Liver (tissue), 8 donors: ENCODE measurements at regions not wholly inside any gene's neighbourhood (a gene's known extent, or its start where the extent isn't known, plus 50 kb on each side); places are given as distances from the start of the nearest gene placed in this dataset.

Experiments
- DNase-seq: peaks from one replicate; pipeline ENCODE4 v3.0.0-alpha.2; 2017; ENCODE audit warnings: low spot score
- H3K27ac ChIP-seq, 2 donors: one replicate each; pipeline ENCODE4 v1.7.0; 2013; ENCODE audit warnings: inconsistent platforms in 2 of 2, low read length in 2 of 2, control low read depth in 1 of 2, low read depth in 1 of 2, mild to moderate bottlenecking in 1 of 2
- H3K27me3 ChIP-seq, 4 donors: one replicate each; pipeline versions ENCODE4 v1.6.1 to v1.7.0; 2013; ENCODE audit warnings: low read length in 3 of 4, inconsistent platforms in 1 of 4, mild to moderate bottlenecking in 1 of 4, moderate library complexity in 1 of 4; ENCODE audit not compliant: control insufficient read depth in 4 of 4, insufficient read depth in 4 of 4
- H3K36me3 ChIP-seq, 4 donors: one replicate each; pipeline versions ENCODE4 v1.6.1 to v1.7.0; 2013; ENCODE audit warnings: low read length in 3 of 4, mild to moderate bottlenecking in 3 of 4, low read depth in 1 of 4, moderate library complexity in 1 of 4; ENCODE audit not compliant: control insufficient read depth in 4 of 4, insufficient read depth in 3 of 4
- H3K4me1 ChIP-seq, 4 donors: one replicate each; pipeline versions ENCODE4 v1.6.1 to v1.7.0; 2013; ENCODE audit warnings: low read length in 3 of 4, mild to moderate bottlenecking in 3 of 4, moderate library complexity in 1 of 4; ENCODE audit not compliant: control insufficient read depth in 4 of 4, insufficient read depth in 4 of 4
- H3K4me3 ChIP-seq, 3 donors: one replicate each; pipeline versions ENCODE4 v1.6.1 to v1.7.0; 2013; ENCODE audit warnings: low read length in 3 of 3, control low read depth in 1 of 3, low read depth in 1 of 3, mild to moderate bottlenecking in 1 of 3
- H3K9ac ChIP-seq, 2 donors: one replicate each; pipeline ENCODE4 v1.7.0; 2013; ENCODE audit warnings: low read length in 2 of 2, mild to moderate bottlenecking in 2 of 2, moderate library complexity in 2 of 2, control low read depth in 1 of 2, low read depth in 1 of 2
- H3K9me3 ChIP-seq, 4 donors: one replicate each; pipeline versions ENCODE4 v1.6.1 to v1.7.0; 2013; ENCODE audit warnings: low read length in 3 of 4; ENCODE audit not compliant: control insufficient read depth in 4 of 4
- EGR1 ChIP-seq, 2 donors: IDR thresholded peaks; 2 replicates each; pipeline ENCODE4 v1.6.1; 2016 to 2018; ENCODE audit warnings: antibody characterized with exemption in 2 of 2, low read depth in 2 of 2
- FOXA1 ChIP-seq: IDR thresholded peaks from 2 replicates; pipeline ENCODE4 v1.6.1; 2016; ENCODE audit warnings: antibody characterized with exemption
- FOXA2 ChIP-seq: IDR thresholded peaks from 2 replicates; pipeline ENCODE4 v1.6.1; 2016; ENCODE audit warnings: antibody characterized with exemption
- GABPA ChIP-seq, 2 donors: IDR thresholded peaks in 1 of 2; conservative IDR thresholded peaks in 1 of 2; 2 replicates each; pipeline ENCODE4 v1.6.1; 2016; ENCODE audit warnings: antibody characterized with exemption in 2 of 2, mild to moderate bottlenecking in 1 of 2, moderate library complexity in 1 of 2
- HNF4A ChIP-seq, 2 donors: conservative IDR thresholded peaks; 2 replicates each; pipeline ENCODE4 v1.6.1; 2016; ENCODE audit warnings: antibody characterized with exemption in 2 of 2, mild to moderate bottlenecking in 2 of 2
- HNF4G ChIP-seq: IDR thresholded peaks from 2 replicates; pipeline ENCODE4 v1.6.1; 2016; ENCODE audit warnings: antibody characterized with exemption
- JUND ChIP-seq, 2 donors: IDR thresholded peaks; 2 replicates each; pipeline ENCODE4 v1.6.1; 2016; ENCODE audit warnings: antibody characterized with exemption in 2 of 2
- NR2F2 ChIP-seq: IDR thresholded peaks from 2 replicates; pipeline ENCODE4 v1.6.1; 2016; ENCODE audit warnings: antibody characterized with exemption
- RAD21 ChIP-seq, 2 donors: IDR thresholded peaks; 2 replicates each; pipeline ENCODE4 v1.6.1; 2016; ENCODE audit warnings: antibody characterized with exemption in 2 of 2, mild to moderate bottlenecking in 2 of 2
- RXRA ChIP-seq, 2 donors: IDR thresholded peaks; 2 replicates each; pipeline ENCODE4 v1.6.1; 2017 to 2018; ENCODE audit warnings: antibody characterized with exemption in 2 of 2, mild to moderate bottlenecking in 1 of 2
- SP1 ChIP-seq: IDR thresholded peaks from 2 replicates; pipeline ENCODE4 v1.6.1; 2018; ENCODE audit warnings: antibody characterized with exemption, mild to moderate bottlenecking
- TAF1 ChIP-seq: conservative IDR thresholded peaks from 2 replicates; pipeline ENCODE4 v1.6.1; 2016; ENCODE audit warnings: antibody characterized with exemption, mild to moderate bottlenecking
- YY1 ChIP-seq: IDR thresholded peaks from 2 replicates; pipeline ENCODE4 v1.6.1; 2016; ENCODE audit warnings: antibody characterized with exemption, mild to moderate bottlenecking
- WGBS: extraction: QIAGEN DNeasy Blood & Tissue Kit; methylation state at CpG from one replicate; pipeline ENCODE4 v1.1.7; 2013; 5-methylcytosine and 5-hydroxymethylcytosine counted together
- TF ChIP-seq, protein P1 (sequence below): IDR thresholded peaks from 2 replicates; pipeline ENCODE4 v1.6.1; 2016; ENCODE audit warnings: antibody characterized with exemption
- TF ChIP-seq, protein P2 (sequence below): fragments of 150-350 bp; IDR thresholded peaks from 2 replicates; pipeline ENCODE4 v1.5.1; 2017; ENCODE audit warnings: improper control_type of control experiment, low read depth, low read length; ENCODE audit not compliant: missing input control
- TF ChIP-seq, protein P3 (sequence below): IDR thresholded peaks from 2 replicates; pipeline ENCODE4 v1.6.1; 2016; ENCODE audit warnings: antibody characterized with exemption
- TF ChIP-seq, protein P4 (sequence below): IDR thresholded peaks from 2 replicates; pipeline ENCODE4 v1.6.1; 2016; ENCODE audit warnings: antibody characterized with exemption
- TF ChIP-seq, protein P5 (sequence below): IDR thresholded peaks from 2 replicates; pipeline ENCODE4 v1.6.1; 2016; ENCODE audit warnings: antibody characterized with exemption, mild to moderate bottlenecking
- donor health status: healthy.
- donor health status: healthy.
- donor health status: healthy.
- donor health status: healthy.
- donor health status: healthy.

DNA sequence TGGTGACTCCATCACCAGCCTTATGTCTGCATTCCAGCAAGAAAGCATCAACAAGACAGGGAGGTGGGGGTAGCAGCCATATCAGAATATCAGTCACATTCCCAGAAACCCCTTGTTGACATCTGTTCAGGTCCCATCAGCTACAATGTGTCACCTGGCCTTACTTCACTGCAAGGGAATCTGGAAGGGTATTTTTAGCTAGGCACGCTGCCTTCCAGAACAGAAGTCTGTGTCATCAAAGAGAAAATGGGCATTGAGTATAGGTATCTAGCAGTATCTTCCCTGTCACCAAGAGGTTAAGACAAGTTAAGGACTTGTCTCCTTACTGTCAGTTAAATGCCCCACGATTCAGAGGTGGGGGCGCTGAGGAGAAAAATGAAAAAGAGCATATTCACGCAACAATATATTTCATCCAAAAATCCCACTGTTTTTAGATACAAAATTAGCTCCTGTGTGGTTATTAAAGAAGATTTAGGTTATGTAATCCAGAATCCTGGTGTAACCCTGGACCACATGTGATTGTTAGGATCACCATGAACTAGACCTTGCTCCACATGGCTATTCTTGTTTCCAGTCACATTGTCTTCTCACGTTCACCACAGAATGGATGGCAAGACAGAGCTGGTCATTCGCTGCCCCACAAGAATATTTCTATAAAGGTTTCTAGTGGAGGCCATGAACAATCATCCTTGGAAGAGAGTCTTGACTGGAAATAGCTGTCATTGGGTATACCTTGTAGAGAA lies 60.0 kb upstream of the PDHA1 start:
- H3K36me3 ChIP-seq: no peaks in the 10 kb centered on the region
- 89% methylated on average over 6 of the region's 6 CpGs for WGBS
- no peaks in the 10 kb centered on the region for H3K4me1 ChIP-seq
- TF ChIP-seq RAD21 (IDR thresholded peaks at IDR 0.05): no peak
- TF ChIP-seq SP1: no peak
- TF ChIP-seq, protein P1, sequence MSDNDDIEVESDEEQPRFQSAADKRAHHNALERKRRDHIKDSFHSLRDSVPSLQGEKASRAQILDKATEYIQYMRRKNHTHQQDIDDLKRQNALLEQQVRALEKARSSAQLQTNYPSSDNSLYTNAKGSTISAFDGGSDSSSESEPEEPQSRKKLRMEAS: no peak
- TF ChIP-seq TAF1: no peak
- no peak for TF ChIP-seq GABPA (IDR thresholded peaks at IDR 0.05 in 1 of 2, conservative IDR thresholded peaks at IDR 0.05 in 1 of 2)
- TF ChIP-seq HNF4A (conservative IDR thresholded peaks at IDR 0.05): no peak
- TF ChIP-seq, protein P2, sequence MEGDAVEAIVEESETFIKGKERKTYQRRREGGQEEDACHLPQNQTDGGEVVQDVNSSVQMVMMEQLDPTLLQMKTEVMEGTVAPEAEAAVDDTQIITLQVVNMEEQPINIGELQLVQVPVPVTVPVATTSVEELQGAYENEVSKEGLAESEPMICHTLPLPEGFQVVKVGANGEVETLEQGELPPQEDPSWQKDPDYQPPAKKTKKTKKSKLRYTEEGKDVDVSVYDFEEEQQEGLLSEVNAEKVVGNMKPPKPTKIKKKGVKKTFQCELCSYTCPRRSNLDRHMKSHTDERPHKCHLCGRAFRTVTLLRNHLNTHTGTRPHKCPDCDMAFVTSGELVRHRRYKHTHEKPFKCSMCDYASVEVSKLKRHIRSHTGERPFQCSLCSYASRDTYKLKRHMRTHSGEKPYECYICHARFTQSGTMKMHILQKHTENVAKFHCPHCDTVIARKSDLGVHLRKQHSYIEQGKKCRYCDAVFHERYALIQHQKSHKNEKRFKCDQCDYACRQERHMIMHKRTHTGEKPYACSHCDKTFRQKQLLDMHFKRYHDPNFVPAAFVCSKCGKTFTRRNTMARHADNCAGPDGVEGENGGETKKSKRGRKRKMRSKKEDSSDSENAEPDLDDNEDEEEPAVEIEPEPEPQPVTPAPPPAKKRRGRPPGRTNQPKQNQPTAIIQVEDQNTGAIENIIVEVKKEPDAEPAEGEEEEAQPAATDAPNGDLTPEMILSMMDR: no peak
- no peak for TF ChIP-seq JUND (IDR thresholded peaks at IDR 0.05)
- TF ChIP-seq, protein P3, sequence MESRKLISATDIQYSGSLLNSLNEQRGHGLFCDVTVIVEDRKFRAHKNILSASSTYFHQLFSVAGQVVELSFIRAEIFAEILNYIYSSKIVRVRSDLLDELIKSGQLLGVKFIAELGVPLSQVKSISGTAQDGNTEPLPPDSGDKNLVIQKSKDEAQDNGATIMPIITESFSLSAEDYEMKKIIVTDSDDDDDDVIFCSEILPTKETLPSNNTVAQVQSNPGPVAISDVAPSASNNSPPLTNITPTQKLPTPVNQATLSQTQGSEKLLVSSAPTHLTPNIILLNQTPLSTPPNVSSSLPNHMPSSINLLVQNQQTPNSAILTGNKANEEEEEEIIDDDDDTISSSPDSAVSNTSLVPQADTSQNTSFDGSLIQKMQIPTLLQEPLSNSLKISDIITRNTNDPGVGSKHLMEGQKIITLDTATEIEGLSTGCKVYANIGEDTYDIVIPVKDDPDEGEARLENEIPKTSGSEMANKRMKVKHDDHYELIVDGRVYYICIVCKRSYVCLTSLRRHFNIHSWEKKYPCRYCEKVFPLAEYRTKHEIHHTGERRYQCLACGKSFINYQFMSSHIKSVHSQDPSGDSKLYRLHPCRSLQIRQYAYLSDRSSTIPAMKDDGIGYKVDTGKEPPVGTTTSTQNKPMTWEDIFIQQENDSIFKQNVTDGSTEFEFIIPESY: no peak
- no peak for TF ChIP-seq YY1
- TF ChIP-seq FOXA2: no peak
- TF ChIP-seq NR2F2: no peak
- no peak for TF ChIP-seq HNF4G
- TF ChIP-seq, protein P4, sequence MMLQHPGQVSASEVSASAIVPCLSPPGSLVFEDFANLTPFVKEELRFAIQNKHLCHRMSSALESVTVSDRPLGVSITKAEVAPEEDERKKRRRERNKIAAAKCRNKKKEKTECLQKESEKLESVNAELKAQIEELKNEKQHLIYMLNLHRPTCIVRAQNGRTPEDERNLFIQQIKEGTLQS: no peak
- no peak for TF ChIP-seq RXRA (IDR thresholded peaks at IDR 0.05)
- no peak for TF ChIP-seq FOXA1
- no peak for TF ChIP-seq EGR1 (IDR thresholded peaks at IDR 0.05; ENCODE audit: low read depth in 2 of 2)
- TF ChIP-seq, protein P5, sequence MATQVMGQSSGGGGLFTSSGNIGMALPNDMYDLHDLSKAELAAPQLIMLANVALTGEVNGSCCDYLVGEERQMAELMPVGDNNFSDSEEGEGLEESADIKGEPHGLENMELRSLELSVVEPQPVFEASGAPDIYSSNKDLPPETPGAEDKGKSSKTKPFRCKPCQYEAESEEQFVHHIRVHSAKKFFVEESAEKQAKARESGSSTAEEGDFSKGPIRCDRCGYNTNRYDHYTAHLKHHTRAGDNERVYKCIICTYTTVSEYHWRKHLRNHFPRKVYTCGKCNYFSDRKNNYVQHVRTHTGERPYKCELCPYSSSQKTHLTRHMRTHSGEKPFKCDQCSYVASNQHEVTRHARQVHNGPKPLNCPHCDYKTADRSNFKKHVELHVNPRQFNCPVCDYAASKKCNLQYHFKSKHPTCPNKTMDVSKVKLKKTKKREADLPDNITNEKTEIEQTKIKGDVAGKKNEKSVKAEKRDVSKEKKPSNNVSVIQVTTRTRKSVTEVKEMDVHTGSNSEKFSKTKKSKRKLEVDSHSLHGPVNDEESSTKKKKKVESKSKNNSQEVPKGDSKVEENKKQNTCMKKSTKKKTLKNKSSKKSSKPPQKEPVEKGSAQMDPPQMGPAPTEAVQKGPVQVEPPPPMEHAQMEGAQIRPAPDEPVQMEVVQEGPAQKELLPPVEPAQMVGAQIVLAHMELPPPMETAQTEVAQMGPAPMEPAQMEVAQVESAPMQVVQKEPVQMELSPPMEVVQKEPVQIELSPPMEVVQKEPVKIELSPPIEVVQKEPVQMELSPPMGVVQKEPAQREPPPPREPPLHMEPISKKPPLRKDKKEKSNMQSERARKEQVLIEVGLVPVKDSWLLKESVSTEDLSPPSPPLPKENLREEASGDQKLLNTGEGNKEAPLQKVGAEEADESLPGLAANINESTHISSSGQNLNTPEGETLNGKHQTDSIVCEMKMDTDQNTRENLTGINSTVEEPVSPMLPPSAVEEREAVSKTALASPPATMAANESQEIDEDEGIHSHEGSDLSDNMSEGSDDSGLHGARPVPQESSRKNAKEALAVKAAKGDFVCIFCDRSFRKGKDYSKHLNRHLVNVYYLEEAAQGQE: no peak
- no peaks in the 10 kb centered on the region for H3K27me3 ChIP-seq
- no peak overlapping the region for H3K4me3 ChIP-seq
- no peak overlapping the region for H3K9ac ChIP-seq
- peaks cover 0 to 3% (median 0%) of the 10 kb centered on the region in 4 donors for H3K9me3 ChIP-seq
- no peak overlapping the region for H3K27ac ChIP-seq
- DNase-seq: no peak
